Uterus (tissue), 3 donors: ENCODE measurements at regions not wholly inside any gene's neighbourhood (a gene's known extent, or its start where the extent isn't known, plus 50 kb on each side); places are given as distances from the start of the nearest gene placed in this dataset.

Source experiments
- DNase-seq, 2 donors: peaks; one replicate each; pipeline ENCODE4 v3.0.0-alpha.2; 2019 to 2020
- H3K27ac ChIP-seq, 2 donors: fragments of 200-600 bp; sonication (generic); 1 replicate in 1 of 2; 2 replicates in 1 of 2; pipeline ENCODE4 v1.5.1; 2016 to 2018
- H3K27me3 ChIP-seq, 2 donors: fragments of 200-600 bp; sonication (generic); one replicate each; pipeline ENCODE4 v1.5.1; 2018 to 2019; ENCODE audit warnings: control low read depth in 1 of 2
- H3K36me3 ChIP-seq, 2 donors: fragments of 200-600 bp; sonication (generic); one replicate each; pipeline ENCODE4 v1.5.1; 2019; ENCODE audit warnings: control low read depth in 1 of 2
- H3K4me1 ChIP-seq, 2 donors: fragments of 200-600 bp; sonication (generic); one replicate each; pipeline ENCODE4 v1.5.1; 2018 to 2019; ENCODE audit warnings: control low read depth in 1 of 2
- H3K4me3 ChIP-seq, 2 donors: fragments of 200-600 bp; sonication (generic); 1 replicate in 1 of 2; 2 replicates in 1 of 2; pipeline ENCODE4 v1.5.1; 2018 to 2019; ENCODE audit warnings: mild to moderate bottlenecking in 1 of 2
- H3K9me3 ChIP-seq, 2 donors: fragments of 200-600 bp; sonication (generic); one replicate each; pipeline ENCODE4 v1.5.1; 2019; ENCODE audit warnings: control low read depth in 1 of 2
- POLR2A ChIP-seq, 2 donors: fragments of 450-650 bp; IDR thresholded peaks; one replicate each; pipeline ENCODE4 v1.6.1; 2016; ENCODE audit warnings: antibody characterized with exemption in 2 of 2, mild to moderate bottlenecking in 1 of 2, moderate library complexity in 1 of 2
- intact Hi-C: fragments of 100-400 bp; cut with DNase I; formaldehyde crosslinking; loops from one replicate; pipeline ENCODE4 v1.15.1; 2023; ENCODE audit warnings: low total_unique reads
- TF ChIP-seq, protein P1 (sequence below), 4 experiments: fragments of 200-600 bp in 2 of 4; fragments of 450-650 bp in 2 of 4; sonication (generic) in 2 of 4; IDR thresholded peaks; one replicate each; pipeline ENCODE4 v1.5.1; 2016 to 2019; ENCODE audit warnings: antibody characterized with exemption in 4 of 4, mild to moderate bottlenecking in 2 of 4, moderate library complexity in 1 of 4
- donor health status: DM: yes; HTN: yes; CAD: no.

DNA sequence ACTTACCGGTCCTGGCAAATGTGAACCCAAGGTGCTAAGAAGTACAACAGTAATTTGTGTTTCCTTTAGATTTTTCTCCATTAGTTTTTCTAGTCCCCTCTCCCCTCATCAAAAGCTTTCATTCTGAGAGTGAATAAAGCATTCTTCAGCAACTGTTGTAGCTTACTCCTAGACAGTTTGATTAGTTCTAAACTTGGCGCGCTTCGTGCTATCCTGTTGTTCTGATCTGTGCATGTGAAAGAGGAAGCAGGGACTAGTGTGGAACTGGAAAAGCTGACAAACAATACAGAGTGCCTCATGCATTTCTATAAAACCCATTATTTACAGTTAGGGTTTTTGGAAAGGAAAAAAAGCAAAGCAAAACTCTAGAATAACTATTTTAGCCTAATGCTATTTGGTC is 556.9 kb upstream of the SLIT2 start:
- intact Hi-C loops = no loop called here
- peak overlapping the region; percentile 52 to 64 for H3K27ac ChIP-seq
- H3K9me3 ChIP-seq = no peaks in the 10 kb centered on the region
- TF ChIP-seq, protein P1, sequence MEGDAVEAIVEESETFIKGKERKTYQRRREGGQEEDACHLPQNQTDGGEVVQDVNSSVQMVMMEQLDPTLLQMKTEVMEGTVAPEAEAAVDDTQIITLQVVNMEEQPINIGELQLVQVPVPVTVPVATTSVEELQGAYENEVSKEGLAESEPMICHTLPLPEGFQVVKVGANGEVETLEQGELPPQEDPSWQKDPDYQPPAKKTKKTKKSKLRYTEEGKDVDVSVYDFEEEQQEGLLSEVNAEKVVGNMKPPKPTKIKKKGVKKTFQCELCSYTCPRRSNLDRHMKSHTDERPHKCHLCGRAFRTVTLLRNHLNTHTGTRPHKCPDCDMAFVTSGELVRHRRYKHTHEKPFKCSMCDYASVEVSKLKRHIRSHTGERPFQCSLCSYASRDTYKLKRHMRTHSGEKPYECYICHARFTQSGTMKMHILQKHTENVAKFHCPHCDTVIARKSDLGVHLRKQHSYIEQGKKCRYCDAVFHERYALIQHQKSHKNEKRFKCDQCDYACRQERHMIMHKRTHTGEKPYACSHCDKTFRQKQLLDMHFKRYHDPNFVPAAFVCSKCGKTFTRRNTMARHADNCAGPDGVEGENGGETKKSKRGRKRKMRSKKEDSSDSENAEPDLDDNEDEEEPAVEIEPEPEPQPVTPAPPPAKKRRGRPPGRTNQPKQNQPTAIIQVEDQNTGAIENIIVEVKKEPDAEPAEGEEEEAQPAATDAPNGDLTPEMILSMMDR (IDR thresholded peaks at IDR 0.05) = no peak
- no peak for TF ChIP-seq POLR2A (IDR thresholded peaks at IDR 0.05)
- peak in 1 of 2 donors; percentile 16 for DNase-seq
- no peaks in the 10 kb centered on the region for H3K36me3 ChIP-seq
- no peaks in the 10 kb centered on the region for H3K27me3 ChIP-seq
- H3K4me3 ChIP-seq = no peak overlapping the region
- H3K4me1 ChIP-seq = peaks cover 0 to 6% of the 10 kb centered on the region in 2 donors

DNA sequence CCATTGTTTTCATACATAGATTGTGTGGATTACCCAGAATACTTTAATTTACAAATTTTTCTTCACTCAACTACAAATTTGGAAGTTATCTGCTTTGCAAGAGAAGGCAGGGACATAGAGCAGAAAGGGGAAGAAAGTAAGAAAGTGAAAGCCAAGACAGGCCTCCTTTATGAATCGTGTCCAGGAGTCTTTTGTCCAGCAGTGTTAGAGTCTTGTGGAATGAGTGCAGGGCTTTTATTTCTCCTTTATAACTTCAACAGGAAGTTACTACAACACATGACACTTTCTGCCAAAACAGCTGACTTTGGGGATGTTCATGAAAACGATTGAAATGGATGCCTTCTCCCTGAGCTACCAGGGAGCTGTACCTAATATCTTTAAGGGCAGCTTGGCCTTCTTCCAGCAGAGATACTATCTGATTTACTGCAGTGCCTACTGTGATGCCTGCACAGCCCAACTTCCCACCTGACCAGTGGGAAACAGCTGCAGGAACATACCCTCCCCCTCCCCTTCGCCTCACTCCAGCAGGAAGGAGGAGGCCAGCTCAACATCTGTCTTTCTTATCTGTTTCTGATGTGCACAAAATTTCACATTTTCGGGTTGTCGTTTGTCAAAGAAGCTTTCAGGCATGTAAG is 557.7 kb upstream of the SLIT2 start:
- DNase-seq = peak; percentile 20 to 28
- peak overlapping the region; percentile 52 to 64 for H3K27ac ChIP-seq
- H3K4me3 ChIP-seq = no peak overlapping the region
- no peaks in the 10 kb centered on the region for H3K36me3 ChIP-seq
- TF ChIP-seq, protein P1 (IDR thresholded peaks at IDR 0.05) = no peak
- no peak for TF ChIP-seq POLR2A (IDR thresholded peaks at IDR 0.05)
- no peaks in the 10 kb centered on the region for H3K9me3 ChIP-seq
- intact Hi-C loops = no loop called here
- peaks cover 0 to 6% of the 10 kb centered on the region in 2 donors for H3K4me1 ChIP-seq
- H3K27me3 ChIP-seq = no peaks in the 10 kb centered on the region

DNA sequence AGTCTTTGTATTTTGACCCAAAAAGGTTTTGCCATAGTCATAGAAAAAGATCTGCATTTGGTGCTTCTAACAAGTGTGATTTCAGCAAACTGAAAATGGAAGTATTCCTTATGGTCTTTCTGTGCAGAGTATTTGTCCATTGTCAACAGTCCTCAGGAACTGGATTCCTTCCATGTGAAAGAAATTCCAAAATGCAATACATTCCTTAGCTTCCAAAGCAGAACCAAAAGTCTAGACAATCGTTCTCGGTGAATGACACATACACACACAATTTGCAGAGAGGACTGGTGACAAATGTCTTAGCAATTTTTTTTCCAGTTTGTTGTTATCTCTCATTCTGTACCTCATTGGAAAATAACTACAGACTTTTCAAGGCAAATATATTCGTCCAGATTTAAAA is 562.2 kb upstream of the SLIT2 start:
- no peak for DNase-seq
- H3K27me3 ChIP-seq = no peaks in the 10 kb centered on the region
- no peaks in the 10 kb centered on the region for H3K36me3 ChIP-seq
- H3K4me3 ChIP-seq = no peak overlapping the region
- H3K9me3 ChIP-seq = no peaks in the 10 kb centered on the region
- intact Hi-C loops = no loop called here
- no peak overlapping the region for H3K27ac ChIP-seq
- TF ChIP-seq, protein P1 (IDR thresholded peaks at IDR 0.05) = no peak
- TF ChIP-seq POLR2A (IDR thresholded peaks at IDR 0.05) = no peak
- peaks cover 0 to 4% of the 10 kb centered on the region in 2 donors for H3K4me1 ChIP-seq

DNA sequence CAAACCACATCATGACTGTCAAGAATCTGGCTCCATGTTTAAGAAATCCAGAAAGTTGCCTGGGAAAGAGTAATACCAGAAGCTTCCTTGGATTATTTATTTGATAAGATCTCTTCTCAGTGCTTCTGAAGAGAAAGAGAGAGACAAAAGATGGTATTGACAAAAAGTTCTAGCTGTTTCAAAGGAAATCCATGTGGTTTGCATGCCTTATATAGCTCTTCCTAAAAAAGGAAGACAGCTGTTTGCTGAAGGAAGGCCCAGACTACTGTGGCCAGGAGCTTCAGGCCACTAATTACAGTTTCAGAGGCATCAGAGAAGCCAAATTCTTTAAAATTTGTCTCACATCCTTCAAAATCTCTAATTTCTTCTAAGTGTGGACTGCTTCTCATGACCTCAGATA is 565.2 kb upstream of the SLIT2 start:
- no peak overlapping the region for H3K4me3 ChIP-seq
- no peaks in the 10 kb centered on the region for H3K36me3 ChIP-seq
- no peak overlapping the region for H3K27ac ChIP-seq
- no peaks in the 10 kb centered on the region for H3K9me3 ChIP-seq
- H3K4me1 ChIP-seq = no peaks in the 10 kb centered on the region
- no peaks in the 10 kb centered on the region for H3K27me3 ChIP-seq
- TF ChIP-seq POLR2A (IDR thresholded peaks at IDR 0.05) = no peak
- TF ChIP-seq, protein P1 (IDR thresholded peaks at IDR 0.05) = no peak
- no peak for DNase-seq
- intact Hi-C loops = no loop called here

DNA sequence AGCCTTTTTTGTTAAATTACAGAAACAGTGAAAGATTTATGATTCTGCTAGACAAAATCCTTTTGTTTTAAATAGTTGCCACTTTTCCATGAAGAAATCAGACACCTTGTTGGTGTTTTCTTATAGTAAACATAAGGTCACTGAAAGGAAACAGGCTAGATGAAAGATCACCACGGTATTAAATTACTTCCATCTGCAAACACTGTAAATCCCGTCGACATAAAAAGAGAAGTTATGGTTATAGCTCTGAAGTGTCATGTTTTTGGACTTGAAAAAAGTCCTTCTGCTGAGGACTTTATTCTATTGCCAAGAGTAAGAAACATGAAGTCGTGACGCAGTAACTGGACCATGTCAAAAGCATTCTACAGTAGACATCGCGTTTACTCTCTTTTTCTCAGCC is 567.6 kb upstream of the SLIT2 start:
- H3K9me3 ChIP-seq = no peaks in the 10 kb centered on the region
- H3K27me3 ChIP-seq = no peaks in the 10 kb centered on the region
- H3K27ac ChIP-seq = peak overlapping the region; percentile 15 to 22
- no peaks in the 10 kb centered on the region for H3K4me1 ChIP-seq
- intact Hi-C loops = no loop called here
- H3K36me3 ChIP-seq = no peaks in the 10 kb centered on the region
- no peak for DNase-seq
- TF ChIP-seq, protein P1 (IDR thresholded peaks at IDR 0.05) = no peak
- TF ChIP-seq POLR2A (IDR thresholded peaks at IDR 0.05) = no peak
- H3K4me3 ChIP-seq = no peak overlapping the region
